ENCODE measurements at regions not wholly inside any gene's neighbourhood (a gene's known extent, or its start where the extent isn't known, plus 50 kb on each side); places are given as distances from the start of the nearest gene placed in this dataset.

DNA sequence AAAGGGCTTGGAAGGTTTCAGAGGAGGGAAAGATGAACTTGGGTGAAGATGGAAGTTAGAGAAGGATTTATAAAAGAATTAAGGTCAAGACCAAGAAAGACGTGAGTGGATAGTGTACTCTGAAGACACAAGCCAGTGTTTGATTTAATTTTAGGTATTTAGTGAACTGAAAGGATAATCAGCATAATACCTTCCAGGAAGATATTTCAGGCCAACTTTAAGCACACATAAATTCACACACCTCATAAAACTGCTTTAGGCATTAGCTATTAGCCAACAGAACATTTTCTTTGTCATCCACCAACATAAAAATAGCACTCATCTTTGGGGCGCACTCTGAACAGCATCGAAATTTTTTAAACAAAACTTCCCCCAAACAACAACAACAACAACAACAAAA is 71.7 kb upstream of the CSNK1A1L start:
- TF ChIP-seq EP300 (IDR thresholded peaks at IDR 0.05; ENCODE audit: borderline replicate concordance) (no peak), RAD21 (IDR thresholded peaks at IDR 0.05; ENCODE audit: low read depth) (no peak), EGR1 (IDR thresholded peaks at IDR 0.05) (no peak), FOXM1 (IDR thresholded peaks at IDR 0.05; ENCODE audit: borderline replicate concordance, low read depth) (no peak), NFIC (IDR thresholded peaks at IDR 0.05) (no peak), TCF12 (IDR thresholded peaks at IDR 0.05; ENCODE audit: low read depth) (no peak), YY1 (IDR thresholded peaks at IDR 0.05; ENCODE audit: low read depth) (no peak), ZBTB7A (IDR thresholded peaks at IDR 0.05; ENCODE audit: low read depth) (no peak), CREB1 (IDR thresholded peaks at IDR 0.05; ENCODE audit: low read depth) (no peak), TAF1 (IDR thresholded peaks at IDR 0.05; ENCODE audit: low read depth) (no peak)
- TF ChIP-seq, protein P1, sequence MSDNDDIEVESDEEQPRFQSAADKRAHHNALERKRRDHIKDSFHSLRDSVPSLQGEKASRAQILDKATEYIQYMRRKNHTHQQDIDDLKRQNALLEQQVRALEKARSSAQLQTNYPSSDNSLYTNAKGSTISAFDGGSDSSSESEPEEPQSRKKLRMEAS (IDR thresholded peaks at IDR 0.05), result no peak
- TF ChIP-seq, protein P2, sequence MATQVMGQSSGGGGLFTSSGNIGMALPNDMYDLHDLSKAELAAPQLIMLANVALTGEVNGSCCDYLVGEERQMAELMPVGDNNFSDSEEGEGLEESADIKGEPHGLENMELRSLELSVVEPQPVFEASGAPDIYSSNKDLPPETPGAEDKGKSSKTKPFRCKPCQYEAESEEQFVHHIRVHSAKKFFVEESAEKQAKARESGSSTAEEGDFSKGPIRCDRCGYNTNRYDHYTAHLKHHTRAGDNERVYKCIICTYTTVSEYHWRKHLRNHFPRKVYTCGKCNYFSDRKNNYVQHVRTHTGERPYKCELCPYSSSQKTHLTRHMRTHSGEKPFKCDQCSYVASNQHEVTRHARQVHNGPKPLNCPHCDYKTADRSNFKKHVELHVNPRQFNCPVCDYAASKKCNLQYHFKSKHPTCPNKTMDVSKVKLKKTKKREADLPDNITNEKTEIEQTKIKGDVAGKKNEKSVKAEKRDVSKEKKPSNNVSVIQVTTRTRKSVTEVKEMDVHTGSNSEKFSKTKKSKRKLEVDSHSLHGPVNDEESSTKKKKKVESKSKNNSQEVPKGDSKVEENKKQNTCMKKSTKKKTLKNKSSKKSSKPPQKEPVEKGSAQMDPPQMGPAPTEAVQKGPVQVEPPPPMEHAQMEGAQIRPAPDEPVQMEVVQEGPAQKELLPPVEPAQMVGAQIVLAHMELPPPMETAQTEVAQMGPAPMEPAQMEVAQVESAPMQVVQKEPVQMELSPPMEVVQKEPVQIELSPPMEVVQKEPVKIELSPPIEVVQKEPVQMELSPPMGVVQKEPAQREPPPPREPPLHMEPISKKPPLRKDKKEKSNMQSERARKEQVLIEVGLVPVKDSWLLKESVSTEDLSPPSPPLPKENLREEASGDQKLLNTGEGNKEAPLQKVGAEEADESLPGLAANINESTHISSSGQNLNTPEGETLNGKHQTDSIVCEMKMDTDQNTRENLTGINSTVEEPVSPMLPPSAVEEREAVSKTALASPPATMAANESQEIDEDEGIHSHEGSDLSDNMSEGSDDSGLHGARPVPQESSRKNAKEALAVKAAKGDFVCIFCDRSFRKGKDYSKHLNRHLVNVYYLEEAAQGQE (IDR thresholded peaks at IDR 0.05; ENCODE audit: low read depth), result no peak

Measured in Ishikawa (cell line).